Umbilical cord (tissue), 1 donor: ENCODE measurements at regions not wholly inside any gene's neighbourhood (a gene's known extent, or its start where the extent isn't known, plus 50 kb on each side); places are given as distances from the start of the nearest gene placed in this dataset.
"Not testable (repeated sequence)": the region's sequence is repeated elsewhere in the genome, so short reads cannot be mapped to it uniquely, and the experiment has no call there.

Experiments used
- DNase-seq: peaks from one replicate; pipeline ENCODE4 v3.0.0-alpha.2; 2015; ENCODE audit warnings: low spot score

GRCh38 chr6:169983651-169984050 lies 232.2 kb downstream of the ERMARD start:
- no peak for DNase-seq

GRCh38 chr6:169982461-169983386 lies 231.3 kb downstream of the ERMARD start:
- no peak for DNase-seq

GRCh38 chr6:169981969-169982368 lies 230.5 kb downstream of the ERMARD start:
- DNase-seq, result no peak

DNA sequence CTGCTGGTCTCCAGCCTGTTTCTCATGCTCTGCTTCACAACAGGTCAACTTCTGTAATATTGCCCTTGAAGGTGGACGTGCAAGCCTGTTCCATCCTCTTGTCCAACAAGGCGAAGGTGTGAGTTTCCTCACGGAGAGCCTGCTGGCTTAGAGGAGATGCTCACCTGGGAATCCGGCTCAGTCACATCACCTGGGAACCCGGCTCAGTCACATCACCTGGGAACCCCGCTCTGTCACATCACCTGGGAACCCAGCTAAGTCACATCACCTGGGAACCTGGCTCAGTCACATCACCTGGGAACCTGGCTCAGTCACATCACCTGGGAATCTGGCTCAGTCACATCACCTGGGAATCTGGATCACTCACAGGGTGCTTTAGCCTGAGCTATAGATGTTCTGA lies 230.1 kb downstream of the ERMARD start:
- DNase-seq, result no peak

DNA sequence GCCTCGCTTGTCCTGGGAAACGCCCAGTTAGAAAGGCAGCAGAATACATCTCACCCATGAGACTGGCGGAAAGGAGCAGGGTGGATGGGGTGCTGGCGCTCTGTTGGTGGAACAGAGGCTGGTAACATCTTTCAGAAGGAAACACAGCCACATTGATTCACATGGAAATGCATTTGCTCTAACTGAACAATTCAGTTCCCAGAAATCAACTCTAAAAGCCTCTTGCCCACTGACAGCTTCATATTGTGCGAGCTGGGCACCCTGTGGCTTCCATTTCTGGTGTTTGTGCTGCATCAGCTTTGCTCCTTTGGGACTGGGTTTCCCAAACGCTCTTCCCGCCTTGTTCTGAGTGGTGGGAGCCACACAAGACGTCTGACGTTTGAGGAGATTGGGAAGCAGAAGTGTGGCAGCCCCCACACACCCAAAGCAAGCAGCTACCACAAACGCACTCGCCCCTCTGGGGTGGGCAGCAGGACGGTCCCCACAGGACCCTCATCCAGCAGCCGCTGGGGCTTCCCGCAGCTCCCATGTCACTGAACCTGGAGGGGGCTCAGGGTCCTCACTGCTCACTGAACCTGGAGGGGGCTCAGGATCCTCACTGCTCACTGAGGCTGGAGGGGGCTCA lies 229.5 kb downstream of the ERMARD start:
- DNase-seq, result no peak

- DNase-seq, result no peak
Observed at GRCh38 chr6:169979873-169980432, 228.5 kb downstream of the ERMARD start.

DNA sequence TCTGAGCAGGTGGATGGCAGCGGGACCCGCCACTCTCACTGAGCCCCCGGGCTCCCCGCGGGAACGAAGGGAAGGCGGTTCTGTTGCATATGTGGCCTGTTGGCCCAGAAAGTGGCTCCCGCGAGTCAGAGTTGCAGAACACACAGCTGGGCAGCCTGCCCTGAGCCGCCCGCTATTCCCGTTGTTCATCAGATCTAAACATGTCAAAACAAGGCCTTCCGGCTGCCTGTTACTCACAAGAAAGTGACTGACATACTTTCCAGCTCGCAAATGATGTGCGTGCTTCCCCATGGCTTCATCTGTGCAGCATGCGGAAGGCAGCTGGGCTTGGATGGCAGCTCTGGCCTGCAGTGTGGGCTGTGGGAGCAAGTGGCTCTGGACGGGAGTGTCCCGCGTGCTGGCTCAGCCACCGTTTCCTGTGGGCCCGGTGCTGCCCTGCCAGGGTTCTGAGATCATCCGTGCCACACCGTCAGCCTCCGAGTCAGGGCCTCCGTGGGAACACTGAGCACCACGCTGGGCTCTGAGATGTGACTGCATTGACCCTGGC lies 227.3 kb downstream of the ERMARD start:
- no peak for DNase-seq

- DNase-seq, result no peak
Observed at GRCh38 chr6:169977434-169978265, 226.2 kb downstream of the ERMARD start.

GRCh38 chr6:169976301-169977081 lies 225.1 kb downstream of the ERMARD start:
- DNase-seq, result no peak

DNA sequence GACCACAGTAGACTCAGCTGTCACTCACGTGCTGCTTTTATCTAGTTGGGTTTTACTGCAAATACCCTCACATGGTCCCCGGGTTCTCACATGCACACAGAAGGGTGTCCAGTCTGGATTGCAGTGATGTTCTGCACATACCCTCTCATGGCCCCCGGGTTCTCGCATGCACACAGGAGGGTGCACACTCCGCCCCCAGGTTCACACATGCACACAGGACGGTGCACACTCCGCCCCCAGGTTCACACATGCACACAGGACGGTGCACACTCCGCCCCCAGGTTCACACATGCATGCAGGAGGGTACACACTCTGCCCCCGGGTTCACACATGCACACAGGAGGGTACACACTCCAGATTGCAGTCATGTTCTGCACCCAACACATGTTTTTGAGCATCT lies 224.3 kb downstream of the ERMARD start:
- no peak for DNase-seq

DNA sequence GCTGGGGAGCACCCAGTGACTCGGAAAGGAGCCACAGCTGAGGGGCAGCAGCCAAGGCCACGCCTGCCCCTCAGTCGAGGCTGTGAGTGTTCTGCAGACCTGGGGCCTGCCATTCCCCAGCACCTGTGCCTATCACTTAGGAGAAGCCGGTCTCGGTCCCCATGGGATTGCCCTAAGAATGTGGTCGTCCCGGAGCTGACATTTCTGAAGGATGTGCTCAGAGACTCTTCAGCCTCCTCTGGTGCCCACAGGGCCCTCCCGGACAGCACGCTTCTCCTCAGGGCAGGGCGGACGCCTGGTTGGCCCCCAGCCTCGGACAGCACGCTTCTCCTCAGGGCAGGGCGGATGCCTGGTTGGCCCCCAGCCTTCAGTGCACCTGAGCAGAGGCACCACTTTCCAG lies 223.9 kb downstream of the ERMARD start:
- no peak for DNase-seq

GRCh38 chr6:169974663-169975062 lies 223.2 kb downstream of the ERMARD start:
- DNase-seq, result no peak

- not testable (repeated sequence) for DNase-seq
Observed at GRCh38 chr6:169973588-169974467, 222.4 kb downstream of the ERMARD start.

- no peak for DNase-seq
Observed at GRCh38 chr6:169972736-169973135, 221.3 kb downstream of the ERMARD start.

- DNase-seq, result no peak
Observed at GRCh38 chr6:169972101-169972651, 220.8 kb downstream of the ERMARD start.

GRCh38 chr6:169971081-169971861 lies 219.8 kb downstream of the ERMARD start:
- no peak for DNase-seq

DNA sequence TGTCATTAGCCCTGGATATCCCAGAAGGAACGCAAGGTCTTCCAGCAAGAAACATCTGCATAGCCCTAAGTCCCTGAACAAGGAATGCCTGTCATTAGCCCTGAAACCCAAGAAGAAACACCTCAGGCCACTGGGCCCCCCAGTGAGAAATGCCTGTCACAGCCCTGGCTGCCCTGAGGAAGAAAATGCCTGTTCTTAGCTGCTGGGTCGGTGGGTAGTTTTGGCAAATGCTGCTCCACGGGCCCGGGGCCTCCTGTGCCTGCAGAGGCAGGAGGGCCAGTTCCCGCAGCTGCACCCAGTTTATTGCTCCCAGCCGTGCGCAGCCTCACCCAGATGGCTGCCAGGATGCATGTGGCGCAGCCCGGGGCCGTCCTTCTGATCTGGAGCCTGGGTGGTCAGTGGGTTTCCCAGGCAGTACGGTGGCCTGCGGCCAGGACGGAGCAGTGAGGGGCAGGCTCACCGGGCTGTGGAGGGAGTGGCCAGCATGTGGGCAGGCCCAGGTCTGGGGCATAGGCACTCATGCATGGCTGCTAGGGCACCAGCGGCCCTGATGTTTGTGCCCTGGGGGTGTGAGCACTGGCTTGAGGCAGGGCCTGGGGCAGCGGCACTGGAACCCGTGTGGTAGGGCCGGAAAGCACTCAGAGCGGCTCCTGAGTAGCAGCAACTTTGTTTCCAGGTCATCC lies 219.0 kb downstream of the ERMARD start:
- DNase-seq, result no peak
